Stimulated activated CD8-positive, alpha-beta memory T cell treated with anti-CD3 and anti-CD28 coated beads, Interleukin-2, amount 100 ng/mL, for 48 hours (primary cell): ENCODE measurements at regions not wholly inside any gene's neighbourhood (a gene's known extent, or its start where the extent isn't known, plus 50 kb on each side); places are given as distances from the start of the nearest gene placed in this dataset.
"Not testable (repeated sequence)": the region's sequence is repeated elsewhere in the genome, so short reads cannot be mapped to it uniquely, and the experiment has no call there.

Experiments used
- DNase-seq, 2 donors: peaks; one replicate each; pipeline ENCODE4 v3.0.0-alpha.2; 2020; ENCODE audit warnings: low read depth in 2 of 2

- DNase-seq, result no peak
Observed at GRCh38 chr5:162209005-162209605, 141.5 kb downstream of the GABRG2 start.

- DNase-seq, result no peak
Observed at GRCh38 chr5:162214551-162214950, 147.0 kb downstream of the GABRG2 start.

- no peak for DNase-seq
Observed at GRCh38 chr5:162217037-162217436, 149.5 kb downstream of the GABRG2 start.

- DNase-seq, result no peak
Observed at GRCh38 chr5:162221910-162222309, 154.3 kb downstream of the GABRG2 start.

- no peak for DNase-seq
Observed at GRCh38 chr5:162227075-162227474, 159.5 kb downstream of the GABRG2 start.

GRCh38 chr5:162230348-162230747, 162.8 kb downstream of the GABRG2 start:
- DNase-seq, result no peak

- no peak for DNase-seq
Observed at GRCh38 chr5:162231522-162231921, 163.9 kb downstream of the GABRG2 start.

- DNase-seq, result no peak
Observed at GRCh38 chr5:162240734-162241133, 173.2 kb downstream of the GABRG2 start.

GRCh38 chr5:162242416-162242815, 174.8 kb downstream of the GABRG2 start:
- DNase-seq, result no peak

GRCh38 chr5:162243651-162244050, 176.1 kb downstream of the GABRG2 start:
- no peak for DNase-seq

- DNase-seq, result no peak
Observed at GRCh38 chr5:162248107-162248713, 180.6 kb downstream of the GABRG2 start.

GRCh38 chr5:162256711-162257110, 189.1 kb downstream of the GABRG2 start:
- no peak for DNase-seq

- no peak for DNase-seq
Observed at GRCh38 chr5:162268694-162269481, 201.3 kb downstream of the GABRG2 start.

GRCh38 chr5:162272417-162272816, 204.8 kb downstream of the GABRG2 start:
- no peak for DNase-seq

GRCh38 chr5:162274679-162275078, 207.1 kb downstream of the GABRG2 start:
- no peak for DNase-seq

- DNase-seq, result not testable (repeated sequence)
Observed at GRCh38 chr5:162275387-162275786, 207.8 kb downstream of the GABRG2 start.

GRCh38 chr5:162282191-162282590, 214.6 kb downstream of the GABRG2 start:
- DNase-seq, result no peak

- DNase-seq, result no peak
Observed at GRCh38 chr5:162283609-162284008, 216.0 kb downstream of the GABRG2 start.

GRCh38 chr5:162288647-162289296, 221.2 kb downstream of the GABRG2 start:
- DNase-seq, result no peak

- DNase-seq, result no peak
Observed at GRCh38 chr5:162289489-162289888, 221.9 kb downstream of the GABRG2 start.

GRCh38 chr5:162299793-162300192, 232.2 kb downstream of the GABRG2 start:
- no peak for DNase-seq

GRCh38 chr5:162301356-162301755, 233.8 kb downstream of the GABRG2 start:
- DNase-seq, result no peak

GRCh38 chr5:162323466-162323865, 255.9 kb downstream of the GABRG2 start:
- DNase-seq, result no peak
